Fibroblast of pulmonary artery (primary cell): ENCODE measurements at regions not wholly inside any gene's neighbourhood (a gene's known extent, or its start where the extent isn't known, plus 50 kb on each side); places are given as distances from the start of the nearest gene placed in this dataset.

Experiments used
- DNase-seq: peaks from one replicate; pipeline ENCODE4 v3.0.0-alpha.2; 2010; ENCODE audit warnings: low read depth
- H3K4me3 ChIP-seq: replicated peaks from 2 replicates; pipeline ENCODE4 v1.5.1; 2011; ENCODE audit warnings: low read depth, mild to moderate bottlenecking, control low read depth, low read length, moderate library complexity
- TF ChIP-seq, protein P1 (sequence below): IDR thresholded peaks from 2 replicates; pipeline ENCODE4 v1.5.1; 2011; ENCODE audit warnings: mild to moderate bottlenecking, control low read depth, low read length, inconsistent platforms; ENCODE audit errors: missing control alignments

GRCh38 chrX:94633237-94633636 lies 959.2 kb downstream of the FAM133A start:
- H3K4me3 ChIP-seq, result no peak overlapping the region
- TF ChIP-seq, protein P1, sequence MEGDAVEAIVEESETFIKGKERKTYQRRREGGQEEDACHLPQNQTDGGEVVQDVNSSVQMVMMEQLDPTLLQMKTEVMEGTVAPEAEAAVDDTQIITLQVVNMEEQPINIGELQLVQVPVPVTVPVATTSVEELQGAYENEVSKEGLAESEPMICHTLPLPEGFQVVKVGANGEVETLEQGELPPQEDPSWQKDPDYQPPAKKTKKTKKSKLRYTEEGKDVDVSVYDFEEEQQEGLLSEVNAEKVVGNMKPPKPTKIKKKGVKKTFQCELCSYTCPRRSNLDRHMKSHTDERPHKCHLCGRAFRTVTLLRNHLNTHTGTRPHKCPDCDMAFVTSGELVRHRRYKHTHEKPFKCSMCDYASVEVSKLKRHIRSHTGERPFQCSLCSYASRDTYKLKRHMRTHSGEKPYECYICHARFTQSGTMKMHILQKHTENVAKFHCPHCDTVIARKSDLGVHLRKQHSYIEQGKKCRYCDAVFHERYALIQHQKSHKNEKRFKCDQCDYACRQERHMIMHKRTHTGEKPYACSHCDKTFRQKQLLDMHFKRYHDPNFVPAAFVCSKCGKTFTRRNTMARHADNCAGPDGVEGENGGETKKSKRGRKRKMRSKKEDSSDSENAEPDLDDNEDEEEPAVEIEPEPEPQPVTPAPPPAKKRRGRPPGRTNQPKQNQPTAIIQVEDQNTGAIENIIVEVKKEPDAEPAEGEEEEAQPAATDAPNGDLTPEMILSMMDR, result no peak
- no peak for DNase-seq

GRCh38 chrX:94635003-94635402 lies 961.0 kb downstream of the FAM133A start:
- H3K4me3 ChIP-seq, result no peak overlapping the region
- TF ChIP-seq, protein P1, result no peak
- DNase-seq, result no peak

DNA sequence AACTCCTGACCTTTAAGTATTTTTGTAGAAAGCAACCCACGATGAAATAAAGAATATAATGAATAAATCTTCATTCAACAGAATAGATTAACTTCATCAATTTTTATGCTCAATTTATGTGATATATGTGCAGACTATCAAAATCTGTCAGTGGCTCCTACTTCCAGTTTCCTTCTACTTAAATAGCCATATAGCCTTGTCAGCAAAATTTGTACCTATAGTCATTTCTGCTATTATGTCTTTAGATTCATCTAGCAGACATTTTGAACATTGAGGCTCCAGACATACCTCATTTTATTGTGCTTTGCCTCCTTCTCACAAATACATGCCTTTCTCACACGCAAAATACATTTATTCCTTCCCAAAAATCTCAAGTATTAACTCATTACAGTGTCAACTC lies 971.7 kb downstream of the FAM133A start:
- no peak overlapping the region for H3K4me3 ChIP-seq
- no peak for DNase-seq
- TF ChIP-seq, protein P1, result no peak

GRCh38 chrX:94655180-94655579 lies 981.2 kb downstream of the FAM133A start:
- no peak overlapping the region for H3K4me3 ChIP-seq
- DNase-seq, result no peak
- TF ChIP-seq, protein P1, result no peak

- no peak for DNase-seq
- TF ChIP-seq, protein P1, result no peak
- H3K4me3 ChIP-seq, result no peak overlapping the region
These were observed 988.7 kb downstream of the FAM133A start for GRCh38 chrX:94662689-94663088.

GRCh38 chrX:94676285-94676684 lies 1002.3 kb downstream of the FAM133A start:
- TF ChIP-seq, protein P1, result no peak

DNA sequence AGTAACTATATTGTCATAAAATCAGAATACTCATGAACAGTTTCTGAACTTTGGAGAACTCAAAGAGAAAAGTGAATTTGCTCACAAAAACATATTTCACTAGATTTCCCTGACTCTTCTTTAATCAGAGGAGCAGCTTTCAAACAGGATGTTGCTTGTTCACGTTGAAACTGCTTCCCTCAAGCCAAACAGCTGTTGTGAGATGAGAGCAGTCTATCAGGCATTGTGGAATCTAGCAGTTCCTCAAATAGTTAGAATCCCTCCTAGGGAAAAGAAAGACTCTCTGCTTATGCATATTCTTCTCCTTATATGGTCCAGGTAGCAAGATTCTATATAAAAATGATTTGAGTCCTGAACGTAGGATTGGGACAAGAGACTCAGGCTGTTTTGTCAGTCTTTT lies 1012.1 kb downstream of the FAM133A start:
- TF ChIP-seq, protein P1, result no peak
- no peak overlapping the region for H3K4me3 ChIP-seq
- DNase-seq, result no peak

More at GRCh38 chrX:94676285-94676684, 1002.3 kb downstream of the FAM133A start:
- H3K4me3 ChIP-seq, result no peak overlapping the region
- DNase-seq, result no peak
